WTC11 (cell line): ENCODE measurements at regions not wholly inside any gene's neighbourhood (a gene's known extent, or its start where the extent isn't known, plus 50 kb on each side); places are given as distances from the start of the nearest gene placed in this dataset.

Experiments
- CBFB ChIP-seq: sonication (generic); formaldehyde crosslinking; IDR thresholded peaks from 2 replicates; pipeline ENCODE4 v1.8.1; 2022; ENCODE audit warnings: mild to moderate bottlenecking, low read depth, missing genetic modification reagents
- MYBL2 ChIP-seq: sonication (generic); formaldehyde crosslinking; IDR thresholded peaks from 2 replicates; pipeline ENCODE4 v1.8.1; 2023; ENCODE audit warnings: mild to moderate bottlenecking, moderate library complexity, missing genetic modification reagents
- ZNF138 ChIP-seq: sonication (generic); formaldehyde crosslinking; conservative IDR thresholded peaks from 2 replicates; pipeline ENCODE4 v1.8.1; 2022; ENCODE audit warnings: mild to moderate bottlenecking, moderate library complexity, missing genetic modification reagents
- ZNF416 ChIP-seq: fragments of 250-450 bp; sonication (Bioruptor Pico); IDR thresholded peaks from 2 replicates; pipeline ENCODE4 v1.9.0; 2021; ENCODE audit warnings: mild to moderate bottlenecking, inconsistent platforms
- TF ChIP-seq, protein P1 (sequence below): fragments of 200-600 bp; IDR thresholded peaks from 2 replicates; pipeline ENCODE4 v1.8.0; 2022; ENCODE audit warnings: antibody characterized with exemption
- TF ChIP-seq, protein P2 (sequence below): sonication (generic); formaldehyde crosslinking; IDR thresholded peaks from 2 replicates; pipeline ENCODE4 v1.8.0; 2022; ENCODE audit warnings: missing genetic modification reagents
- TF ChIP-seq, protein P3 (sequence below): sonication (generic); formaldehyde crosslinking; IDR thresholded peaks from 2 replicates; pipeline ENCODE4 v1.8.1; 2022; ENCODE audit warnings: mild to moderate bottlenecking, missing genetic modification reagents, moderate library complexity, borderline replicate concordance
- TF ChIP-seq, protein P4 (sequence below): sonication (generic); formaldehyde crosslinking; IDR thresholded peaks from 2 replicates; pipeline ENCODE4 v1.8.1; 2023; ENCODE audit warnings: mild to moderate bottlenecking, missing genetic modification reagents, moderate library complexity

DNA sequence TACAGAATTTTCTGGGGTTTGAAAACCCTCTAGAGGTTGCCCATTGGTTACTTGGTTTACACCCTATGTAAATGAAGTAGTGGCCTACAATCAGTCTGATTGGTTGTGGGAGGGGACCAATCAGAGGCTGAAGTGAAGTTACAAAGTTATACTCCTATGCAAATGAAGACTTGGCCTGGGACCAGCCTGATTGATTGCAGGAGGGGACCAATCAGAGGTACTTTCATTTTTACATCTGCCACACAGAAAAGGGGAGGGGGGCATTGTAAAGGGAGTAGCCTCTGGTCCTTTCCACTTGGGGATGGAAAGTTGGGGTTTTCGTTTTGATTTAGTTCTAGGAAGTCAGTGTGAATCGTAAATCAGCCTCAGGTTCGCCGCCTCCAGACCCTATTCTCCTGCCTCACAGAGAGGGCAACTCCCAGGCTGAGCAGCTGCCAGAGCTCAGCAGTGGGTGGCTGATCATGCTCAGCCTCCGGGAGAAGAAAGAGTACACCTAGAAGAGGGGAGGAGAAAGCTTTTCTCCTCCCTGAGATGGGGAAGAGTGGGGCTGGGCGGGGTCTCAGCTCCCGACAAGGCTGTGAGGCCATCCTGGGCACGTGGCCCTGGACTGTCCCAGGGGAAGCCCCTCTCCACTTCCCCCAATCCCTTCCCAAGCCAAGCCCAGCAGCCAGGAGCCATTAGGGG is 372.5 kb downstream of the GALR1 start:
- TF ChIP-seq CBFB (no peak), ZNF138 (no peak), MYBL2 (CRISPR knock-in tag) (no peak), ZNF416 (CRISPR knock-in tag) (no peak)
- TF ChIP-seq, protein P1, sequence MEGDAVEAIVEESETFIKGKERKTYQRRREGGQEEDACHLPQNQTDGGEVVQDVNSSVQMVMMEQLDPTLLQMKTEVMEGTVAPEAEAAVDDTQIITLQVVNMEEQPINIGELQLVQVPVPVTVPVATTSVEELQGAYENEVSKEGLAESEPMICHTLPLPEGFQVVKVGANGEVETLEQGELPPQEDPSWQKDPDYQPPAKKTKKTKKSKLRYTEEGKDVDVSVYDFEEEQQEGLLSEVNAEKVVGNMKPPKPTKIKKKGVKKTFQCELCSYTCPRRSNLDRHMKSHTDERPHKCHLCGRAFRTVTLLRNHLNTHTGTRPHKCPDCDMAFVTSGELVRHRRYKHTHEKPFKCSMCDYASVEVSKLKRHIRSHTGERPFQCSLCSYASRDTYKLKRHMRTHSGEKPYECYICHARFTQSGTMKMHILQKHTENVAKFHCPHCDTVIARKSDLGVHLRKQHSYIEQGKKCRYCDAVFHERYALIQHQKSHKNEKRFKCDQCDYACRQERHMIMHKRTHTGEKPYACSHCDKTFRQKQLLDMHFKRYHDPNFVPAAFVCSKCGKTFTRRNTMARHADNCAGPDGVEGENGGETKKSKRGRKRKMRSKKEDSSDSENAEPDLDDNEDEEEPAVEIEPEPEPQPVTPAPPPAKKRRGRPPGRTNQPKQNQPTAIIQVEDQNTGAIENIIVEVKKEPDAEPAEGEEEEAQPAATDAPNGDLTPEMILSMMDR: no peak
- TF ChIP-seq, protein P2, sequence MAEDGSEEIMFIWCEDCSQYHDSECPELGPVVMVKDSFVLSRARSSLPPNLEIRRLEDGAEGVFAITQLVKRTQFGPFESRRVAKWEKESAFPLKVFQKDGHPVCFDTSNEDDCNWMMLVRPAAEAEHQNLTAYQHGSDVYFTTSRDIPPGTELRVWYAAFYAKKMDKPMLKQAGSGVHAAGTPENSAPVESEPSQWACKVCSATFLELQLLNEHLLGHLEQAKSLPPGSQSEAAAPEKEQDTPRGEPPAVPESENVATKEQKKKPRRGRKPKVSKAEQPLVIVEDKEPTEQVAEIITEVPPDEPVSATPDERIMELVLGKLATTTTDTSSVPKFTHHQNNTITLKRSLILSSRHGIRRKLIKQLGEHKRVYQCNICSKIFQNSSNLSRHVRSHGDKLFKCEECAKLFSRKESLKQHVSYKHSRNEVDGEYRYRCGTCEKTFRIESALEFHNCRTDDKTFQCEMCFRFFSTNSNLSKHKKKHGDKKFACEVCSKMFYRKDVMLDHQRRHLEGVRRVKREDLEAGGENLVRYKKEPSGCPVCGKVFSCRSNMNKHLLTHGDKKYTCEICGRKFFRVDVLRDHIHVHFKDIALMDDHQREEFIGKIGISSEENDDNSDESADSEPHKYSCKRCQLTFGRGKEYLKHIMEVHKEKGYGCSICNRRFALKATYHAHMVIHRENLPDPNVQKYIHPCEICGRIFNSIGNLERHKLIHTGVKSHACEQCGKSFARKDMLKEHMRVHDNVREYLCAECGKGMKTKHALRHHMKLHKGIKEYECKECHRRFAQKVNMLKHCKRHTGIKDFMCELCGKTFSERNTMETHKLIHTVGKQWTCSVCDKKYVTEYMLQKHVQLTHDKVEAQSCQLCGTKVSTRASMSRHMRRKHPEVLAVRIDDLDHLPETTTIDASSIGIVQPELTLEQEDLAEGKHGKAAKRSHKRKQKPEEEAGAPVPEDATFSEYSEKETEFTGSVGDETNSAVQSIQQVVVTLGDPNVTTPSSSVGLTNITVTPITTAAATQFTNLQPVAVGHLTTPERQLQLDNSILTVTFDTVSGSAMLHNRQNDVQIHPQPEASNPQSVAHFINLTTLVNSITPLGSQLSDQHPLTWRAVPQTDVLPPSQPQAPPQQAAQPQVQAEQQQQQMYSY (CRISPR knock-in tag): no peak
- TF ChIP-seq, protein P3, sequence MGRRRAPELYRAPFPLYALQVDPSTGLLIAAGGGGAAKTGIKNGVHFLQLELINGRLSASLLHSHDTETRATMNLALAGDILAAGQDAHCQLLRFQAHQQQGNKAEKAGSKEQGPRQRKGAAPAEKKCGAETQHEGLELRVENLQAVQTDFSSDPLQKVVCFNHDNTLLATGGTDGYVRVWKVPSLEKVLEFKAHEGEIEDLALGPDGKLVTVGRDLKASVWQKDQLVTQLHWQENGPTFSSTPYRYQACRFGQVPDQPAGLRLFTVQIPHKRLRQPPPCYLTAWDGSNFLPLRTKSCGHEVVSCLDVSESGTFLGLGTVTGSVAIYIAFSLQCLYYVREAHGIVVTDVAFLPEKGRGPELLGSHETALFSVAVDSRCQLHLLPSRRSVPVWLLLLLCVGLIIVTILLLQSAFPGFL (CRISPR knock-in tag): no peak
- TF ChIP-seq, protein P4, sequence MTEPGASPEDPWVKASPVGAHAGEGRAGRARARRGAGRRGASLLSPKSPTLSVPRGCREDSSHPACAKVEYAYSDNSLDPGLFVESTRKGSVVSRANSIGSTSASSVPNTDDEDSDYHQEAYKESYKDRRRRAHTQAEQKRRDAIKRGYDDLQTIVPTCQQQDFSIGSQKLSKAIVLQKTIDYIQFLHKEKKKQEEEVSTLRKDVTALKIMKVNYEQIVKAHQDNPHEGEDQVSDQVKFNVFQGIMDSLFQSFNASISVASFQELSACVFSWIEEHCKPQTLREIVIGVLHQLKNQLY: no peak
